AG04450 (cell line): ENCODE measurements at regions not wholly inside any gene's neighbourhood (a gene's known extent, or its start where the extent isn't known, plus 50 kb on each side); places are given as distances from the start of the nearest gene placed in this dataset.

Experiments
- CTCF ChIA-PET: fragments of 300-600, 350-600 bp; formaldehyde crosslinking; extraction: SDS; loops from one replicate; lab custom pipeline; 2022; ENCODE audit warnings: antibody characterized with exemption, inconsistent platforms; lab: Charles Lee
- POLR2A ChIA-PET: fragments of 350-600 bp; formaldehyde crosslinking; extraction: SDS; loops from one replicate; lab custom pipeline; 2021; ENCODE audit warnings: antibody characterized with exemption, inconsistent platforms; lab: Yijun Ruan, JAX
- DNase-seq: peaks from one replicate; pipeline ENCODE4 v3.0.0-alpha.2; 2011; ENCODE audit warnings: low read depth, low spot score
- H3K27ac ChIP-seq: one replicate; pipeline ENCODE4 v1.5.1; 2012; ENCODE audit warnings: low read depth, low read length, control low read depth
- H3K27me3 ChIP-seq: one replicate; pipeline ENCODE4 v1.6.0; 2012; ENCODE audit warnings: low read length; ENCODE audit not compliant: control insufficient read depth, insufficient read depth
- H3K4me3 ChIP-seq: 2 replicates; pipeline ENCODE4 v1.5.1; 2011; ENCODE audit warnings: mild to moderate bottlenecking, low read depth, low read length, control low read depth
- H3K9me3 ChIP-seq: 2 replicates; pipeline ENCODE4 v1.5.1; 2012; ENCODE audit warnings: low read length; ENCODE audit not compliant: control insufficient read depth, insufficient read depth
- TF ChIP-seq, protein P1 (sequence below): IDR thresholded peaks from 2 replicates; pipeline ENCODE4 v1.5.1; 2011; ENCODE audit warnings: low read depth, low read length, control low read depth, inconsistent platforms

DNA sequence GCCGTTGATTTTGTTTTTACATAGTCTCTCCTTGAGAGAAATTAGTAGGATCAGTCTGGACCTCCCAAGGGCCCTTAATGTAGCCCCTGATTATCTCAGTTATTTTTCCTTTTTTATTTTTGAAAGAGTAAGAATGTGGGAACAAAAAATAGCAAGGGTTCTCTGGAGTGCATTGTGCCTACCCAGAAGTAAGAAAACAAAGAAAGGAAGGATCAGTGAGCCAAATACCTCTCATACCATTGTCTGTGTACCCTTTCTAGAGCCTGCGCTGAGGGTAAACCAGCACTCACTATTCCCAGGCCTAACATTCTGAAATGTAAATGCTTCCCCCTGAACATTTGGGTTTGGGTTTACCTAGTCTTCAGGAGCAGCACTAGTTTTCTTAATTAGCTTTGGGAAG, 213.0 kb upstream of the TARS1 start:
- Histone ChIP-seq H3K27me3 (no peaks in the 10 kb centered on the region), H3K9me3 (no peaks in the 10 kb centered on the region), H3K4me3 (no peak overlapping the region), H3K27ac (no peak overlapping the region)
- DNase-seq, result no peak
- ChIA-PET POLR2A (no interaction called here), CTCF (no interaction called here)
- TF ChIP-seq, protein P1, sequence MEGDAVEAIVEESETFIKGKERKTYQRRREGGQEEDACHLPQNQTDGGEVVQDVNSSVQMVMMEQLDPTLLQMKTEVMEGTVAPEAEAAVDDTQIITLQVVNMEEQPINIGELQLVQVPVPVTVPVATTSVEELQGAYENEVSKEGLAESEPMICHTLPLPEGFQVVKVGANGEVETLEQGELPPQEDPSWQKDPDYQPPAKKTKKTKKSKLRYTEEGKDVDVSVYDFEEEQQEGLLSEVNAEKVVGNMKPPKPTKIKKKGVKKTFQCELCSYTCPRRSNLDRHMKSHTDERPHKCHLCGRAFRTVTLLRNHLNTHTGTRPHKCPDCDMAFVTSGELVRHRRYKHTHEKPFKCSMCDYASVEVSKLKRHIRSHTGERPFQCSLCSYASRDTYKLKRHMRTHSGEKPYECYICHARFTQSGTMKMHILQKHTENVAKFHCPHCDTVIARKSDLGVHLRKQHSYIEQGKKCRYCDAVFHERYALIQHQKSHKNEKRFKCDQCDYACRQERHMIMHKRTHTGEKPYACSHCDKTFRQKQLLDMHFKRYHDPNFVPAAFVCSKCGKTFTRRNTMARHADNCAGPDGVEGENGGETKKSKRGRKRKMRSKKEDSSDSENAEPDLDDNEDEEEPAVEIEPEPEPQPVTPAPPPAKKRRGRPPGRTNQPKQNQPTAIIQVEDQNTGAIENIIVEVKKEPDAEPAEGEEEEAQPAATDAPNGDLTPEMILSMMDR, result no peak

DNA sequence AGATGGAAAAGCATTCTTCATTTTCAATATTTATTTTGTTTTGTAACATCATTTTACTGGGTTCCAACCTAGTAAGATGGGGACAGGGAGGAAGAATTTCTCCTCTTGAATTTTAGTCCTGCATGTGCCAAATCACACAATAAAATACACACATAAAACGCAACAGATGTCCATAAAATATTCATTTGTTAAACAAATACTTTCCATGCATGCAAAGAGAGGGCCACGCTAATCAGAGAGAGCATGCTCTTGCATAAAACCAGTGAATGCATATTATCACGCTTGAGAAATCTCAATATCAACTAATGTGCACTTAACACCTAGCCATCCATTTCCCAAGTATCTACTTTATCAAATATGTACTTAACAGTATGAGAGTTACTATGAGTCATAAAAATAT, 212.6 kb upstream of the TARS1 start:
- Histone ChIP-seq H3K4me3 (no peak overlapping the region), H3K9me3 (no peaks in the 10 kb centered on the region), H3K27me3 (no peaks in the 10 kb centered on the region), H3K27ac (no peak overlapping the region)
- TF ChIP-seq, protein P1, result no peak
- POLR2A ChIA-PET, result no interaction called here
- CTCF ChIA-PET, result interaction anchor here (0.9 kb wide), 1 partner anchor 614 kb away, joined by 3 read pairs; no protein-coding TSS in a partner anchor
- DNase-seq, result no peak

DNA sequence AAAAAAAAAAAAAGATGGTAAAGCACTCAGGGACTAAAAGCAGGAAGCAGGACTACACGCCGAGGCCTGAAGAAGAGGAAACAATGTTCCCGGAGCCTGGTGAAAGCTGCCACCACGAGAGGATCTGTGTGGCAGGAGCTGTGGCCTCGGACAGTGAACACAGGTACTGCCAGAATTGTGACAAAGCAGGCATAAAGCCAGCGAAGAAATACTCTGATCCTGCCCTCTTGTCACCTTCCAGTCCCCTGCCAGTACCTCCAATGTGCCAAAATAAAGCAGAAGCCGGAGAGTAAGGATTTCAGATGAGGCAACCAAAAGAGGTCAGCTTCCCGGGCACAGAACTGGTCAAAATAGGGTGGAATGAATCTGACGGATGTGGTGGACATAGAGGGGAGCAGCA, 211.5 kb upstream of the TARS1 start:
- H3K9me3 ChIP-seq, result no peaks in the 10 kb centered on the region
- H3K4me3 ChIP-seq, result no peak overlapping the region
- no peaks in the 10 kb centered on the region for H3K27me3 ChIP-seq
- TF ChIP-seq, protein P1, result no peak
- POLR2A ChIA-PET, result no interaction called here
- H3K27ac ChIP-seq, result no peak overlapping the region
- CTCF ChIA-PET, result interaction anchor here (0.6 to 0.9 kb wide), 4 partner anchors 104 to 615 kb away, joined by 3 read pairs; no protein-coding TSS in a partner anchor
- no peak for DNase-seq

DNA sequence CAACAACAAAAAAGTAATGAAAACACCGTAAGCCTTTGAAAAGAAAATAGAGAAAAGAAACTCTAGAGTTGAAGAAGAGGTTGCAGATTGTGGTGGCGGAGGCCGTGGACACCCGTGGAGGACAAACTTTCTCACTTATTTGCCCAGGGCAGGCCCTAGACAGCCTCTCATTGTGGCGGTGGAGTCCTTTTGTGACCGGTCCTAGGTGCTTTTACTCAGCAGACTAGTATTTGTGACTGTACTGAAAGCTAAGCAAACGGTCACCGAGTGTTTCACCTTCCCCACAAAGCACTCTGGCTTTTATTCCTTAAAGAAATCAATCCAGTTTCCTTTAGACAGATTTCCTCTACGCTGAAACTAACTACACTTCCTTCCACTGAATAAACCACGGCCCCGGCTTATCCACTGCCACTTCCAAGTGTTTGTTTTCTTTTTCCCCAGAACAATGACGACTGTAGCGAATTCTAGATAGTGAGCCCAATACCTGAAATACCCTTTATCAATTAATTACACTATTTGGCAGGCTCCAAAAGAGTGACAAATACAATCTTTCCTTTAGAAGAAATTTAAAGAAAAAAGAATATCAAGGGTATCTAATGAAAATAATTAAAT, 210.2 kb upstream of the TARS1 start:
- Histone ChIP-seq H3K4me3 (no peak overlapping the region), H3K27me3 (no peaks in the 10 kb centered on the region), H3K9me3 (no peaks in the 10 kb centered on the region), H3K27ac (no peak overlapping the region)
- TF ChIP-seq, protein P1, result no peak
- ChIA-PET POLR2A (no interaction called here), CTCF (interaction anchor here (0.6 kb wide), 1 partner anchor 1020 kb away, joined by 3 read pairs; no protein-coding TSS in a partner anchor)
- DNase-seq, result no peak

DNA sequence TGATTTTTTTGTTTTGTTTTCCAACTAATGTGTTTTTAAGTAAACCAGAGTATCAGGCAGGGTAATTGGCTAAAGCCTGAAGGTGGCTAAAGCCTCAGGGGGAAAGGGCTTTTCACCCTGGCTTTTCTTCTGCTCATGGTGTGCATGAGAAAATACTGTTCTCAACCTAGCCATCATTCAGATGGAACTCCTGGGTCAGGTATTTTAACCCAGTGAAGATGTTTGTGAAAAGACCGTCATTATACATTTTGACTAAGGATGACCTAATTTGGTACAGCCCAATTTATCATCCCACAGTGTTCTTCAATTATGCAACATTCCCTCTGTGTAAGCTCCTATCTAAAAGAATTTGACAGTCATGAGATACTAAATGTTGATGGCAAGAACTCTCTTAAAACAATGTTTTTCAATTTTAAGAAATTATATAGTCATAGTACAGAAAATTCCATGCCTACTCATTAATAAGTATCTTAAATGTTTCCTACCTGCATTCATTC, 209.5 kb upstream of the TARS1 start:
- POLR2A ChIA-PET, result no interaction called here
- TF ChIP-seq, protein P1, result no peak
- Histone ChIP-seq H3K27me3 (no peaks in the 10 kb centered on the region), H3K27ac (no peak overlapping the region), H3K9me3 (no peaks in the 10 kb centered on the region), H3K4me3 (no peak overlapping the region)
- CTCF ChIA-PET, result interaction anchor here (0.6 kb wide), 1 partner anchor 1020 kb away, joined by 3 read pairs; no protein-coding TSS in a partner anchor
- no peak for DNase-seq
